ENCODE measurements at regions not wholly inside any gene's neighbourhood (a gene's known extent, or its start where the extent isn't known, plus 50 kb on each side); places are given as distances from the start of the nearest gene placed in this dataset.
"Not testable (repeated sequence)": the region's sequence is repeated elsewhere in the genome, so short reads cannot be mapped to it uniquely, and the experiment has no call there.

DNA sequence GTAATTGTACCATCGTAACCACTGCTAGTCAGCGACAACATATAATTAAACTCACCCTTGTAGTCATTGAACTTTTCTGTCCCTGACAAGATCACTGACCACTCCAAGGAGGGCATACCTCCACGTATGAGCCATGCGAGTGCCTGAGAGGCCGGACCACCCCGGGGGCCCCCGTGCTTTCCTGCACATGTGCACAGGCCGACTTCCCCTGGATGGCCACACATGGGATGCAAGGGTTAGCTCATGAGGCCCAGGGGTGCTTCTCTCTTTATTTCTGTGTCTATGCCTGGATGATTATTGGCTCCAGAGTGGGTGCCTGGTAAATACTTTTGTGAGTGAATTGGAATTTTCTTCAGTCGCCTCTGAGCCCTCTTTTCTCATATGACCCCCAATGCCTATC is 82.8 kb upstream of the ZNF536 start:
- TF ChIP-seq EZH2phosphoT487 (IDR thresholded peaks at IDR 0.05; ENCODE audit: borderline replicate concordance), result no peak
- TF ChIP-seq, protein P1, sequence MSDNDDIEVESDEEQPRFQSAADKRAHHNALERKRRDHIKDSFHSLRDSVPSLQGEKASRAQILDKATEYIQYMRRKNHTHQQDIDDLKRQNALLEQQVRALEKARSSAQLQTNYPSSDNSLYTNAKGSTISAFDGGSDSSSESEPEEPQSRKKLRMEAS (IDR thresholded peaks at IDR 0.05), result no peak
- TF ChIP-seq EZH2 (IDR thresholded peaks at IDR 0.05), result no peak
- TF ChIP-seq ZNF274 (IDR thresholded peaks at IDR 0.05; ENCODE audit: low read depth, low read length), result no peak
- no peak for TF ChIP-seq SIN3A (IDR thresholded peaks at IDR 0.05; ENCODE audit: low read depth)
- TF ChIP-seq EGR1 (IDR thresholded peaks at IDR 0.05; ENCODE audit: low read depth), result no peak
- TF ChIP-seq, protein P2, sequence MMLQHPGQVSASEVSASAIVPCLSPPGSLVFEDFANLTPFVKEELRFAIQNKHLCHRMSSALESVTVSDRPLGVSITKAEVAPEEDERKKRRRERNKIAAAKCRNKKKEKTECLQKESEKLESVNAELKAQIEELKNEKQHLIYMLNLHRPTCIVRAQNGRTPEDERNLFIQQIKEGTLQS (IDR thresholded peaks at IDR 0.05), result no peak
- TF ChIP-seq, protein P3, sequence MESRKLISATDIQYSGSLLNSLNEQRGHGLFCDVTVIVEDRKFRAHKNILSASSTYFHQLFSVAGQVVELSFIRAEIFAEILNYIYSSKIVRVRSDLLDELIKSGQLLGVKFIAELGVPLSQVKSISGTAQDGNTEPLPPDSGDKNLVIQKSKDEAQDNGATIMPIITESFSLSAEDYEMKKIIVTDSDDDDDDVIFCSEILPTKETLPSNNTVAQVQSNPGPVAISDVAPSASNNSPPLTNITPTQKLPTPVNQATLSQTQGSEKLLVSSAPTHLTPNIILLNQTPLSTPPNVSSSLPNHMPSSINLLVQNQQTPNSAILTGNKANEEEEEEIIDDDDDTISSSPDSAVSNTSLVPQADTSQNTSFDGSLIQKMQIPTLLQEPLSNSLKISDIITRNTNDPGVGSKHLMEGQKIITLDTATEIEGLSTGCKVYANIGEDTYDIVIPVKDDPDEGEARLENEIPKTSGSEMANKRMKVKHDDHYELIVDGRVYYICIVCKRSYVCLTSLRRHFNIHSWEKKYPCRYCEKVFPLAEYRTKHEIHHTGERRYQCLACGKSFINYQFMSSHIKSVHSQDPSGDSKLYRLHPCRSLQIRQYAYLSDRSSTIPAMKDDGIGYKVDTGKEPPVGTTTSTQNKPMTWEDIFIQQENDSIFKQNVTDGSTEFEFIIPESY (IDR thresholded peaks at IDR 0.05; ENCODE audit: extremely low read depth, insufficient replicate concordance, low read length), result no peak
- TF ChIP-seq, protein P4, sequence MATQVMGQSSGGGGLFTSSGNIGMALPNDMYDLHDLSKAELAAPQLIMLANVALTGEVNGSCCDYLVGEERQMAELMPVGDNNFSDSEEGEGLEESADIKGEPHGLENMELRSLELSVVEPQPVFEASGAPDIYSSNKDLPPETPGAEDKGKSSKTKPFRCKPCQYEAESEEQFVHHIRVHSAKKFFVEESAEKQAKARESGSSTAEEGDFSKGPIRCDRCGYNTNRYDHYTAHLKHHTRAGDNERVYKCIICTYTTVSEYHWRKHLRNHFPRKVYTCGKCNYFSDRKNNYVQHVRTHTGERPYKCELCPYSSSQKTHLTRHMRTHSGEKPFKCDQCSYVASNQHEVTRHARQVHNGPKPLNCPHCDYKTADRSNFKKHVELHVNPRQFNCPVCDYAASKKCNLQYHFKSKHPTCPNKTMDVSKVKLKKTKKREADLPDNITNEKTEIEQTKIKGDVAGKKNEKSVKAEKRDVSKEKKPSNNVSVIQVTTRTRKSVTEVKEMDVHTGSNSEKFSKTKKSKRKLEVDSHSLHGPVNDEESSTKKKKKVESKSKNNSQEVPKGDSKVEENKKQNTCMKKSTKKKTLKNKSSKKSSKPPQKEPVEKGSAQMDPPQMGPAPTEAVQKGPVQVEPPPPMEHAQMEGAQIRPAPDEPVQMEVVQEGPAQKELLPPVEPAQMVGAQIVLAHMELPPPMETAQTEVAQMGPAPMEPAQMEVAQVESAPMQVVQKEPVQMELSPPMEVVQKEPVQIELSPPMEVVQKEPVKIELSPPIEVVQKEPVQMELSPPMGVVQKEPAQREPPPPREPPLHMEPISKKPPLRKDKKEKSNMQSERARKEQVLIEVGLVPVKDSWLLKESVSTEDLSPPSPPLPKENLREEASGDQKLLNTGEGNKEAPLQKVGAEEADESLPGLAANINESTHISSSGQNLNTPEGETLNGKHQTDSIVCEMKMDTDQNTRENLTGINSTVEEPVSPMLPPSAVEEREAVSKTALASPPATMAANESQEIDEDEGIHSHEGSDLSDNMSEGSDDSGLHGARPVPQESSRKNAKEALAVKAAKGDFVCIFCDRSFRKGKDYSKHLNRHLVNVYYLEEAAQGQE (IDR thresholded peaks at IDR 0.05; ENCODE audit: low read depth), result no peak
- TF ChIP-seq RAD21 (IDR thresholded peaks at IDR 0.05; ENCODE audit: low read depth), result no peak
- no peak for TF ChIP-seq CEBPB (IDR thresholded peaks at IDR 0.05; ENCODE audit: low read depth)
- no peak for TF ChIP-seq CBX3 (IDR thresholded peaks at IDR 0.05; ENCODE audit: low read depth)
- no peak for TF ChIP-seq POLR2A (IDR thresholded peaks at IDR 0.05; ENCODE audit: borderline replicate concordance, extremely low read depth, insufficient read depth, insufficient read length)
- TF ChIP-seq POLR2AphosphoS5 (IDR thresholded peaks at IDR 0.05; ENCODE audit: low read depth, low read length), result no peak
- TF ChIP-seq ZFX (IDR thresholded peaks at IDR 0.05), result no peak
- Histone ChIP-seq H3K9me2 (ENCODE audit: insufficient read depth) (no peaks in the 10 kb centered on the region), H3K9me3 (ENCODE audit: control insufficient read depth in 1 of 2, insufficient read depth in 1 of 2, low read depth in 1 of 2, low read length in 2 of 2) (no peaks in the 10 kb centered on the region), H4K20me1 (ENCODE audit: insufficient read depth) (no peaks in the 10 kb centered on the region), H3K27ac (ENCODE audit: low read depth, low read length) (no peak overlapping the region), H3K4me1 (ENCODE audit: control insufficient read depth in 1 of 2, insufficient read depth in 2 of 2, low read length in 2 of 2) (no peaks in the 10 kb centered on the region), H3K79me2 (ENCODE audit: insufficient read depth, low read length) (no peaks in the 10 kb centered on the region), H3K9ac (ENCODE audit: low read length) (no peak overlapping the region), H3K4me3 (replicated peaks in 1 of 2; ENCODE audit: low read depth in 1 of 2, low read length in 2 of 2) (no peak overlapping the region), H3K27me3 (ENCODE audit: insufficient read depth, low read length) (peaks cover 10% of the 10 kb centered on the region), H3K4me2 (ENCODE audit: low read length) (no peak overlapping the region), H2AFZ (ENCODE audit: low read depth, low read length, poor library complexity, severe bottlenecking) (no peak overlapping the region), H3K36me3 (ENCODE audit: control insufficient read depth in 1 of 2, insufficient read depth in 2 of 2, low read length in 2 of 2) (no peaks in the 10 kb centered on the region)
- BruUV-seq (replicated peaks), result no TSS peak
- ATAC-seq (no peak), DNase-seq (ENCODE audit: low read depth, low spot score) (no peak)
- CTCF ChIA-PET, result no interaction called here
- intact Hi-C loops (cut with micrococcal nuclease), result no loop called here
- RAD21 ChIA-PET (ENCODE audit: low non-redundant PET in 1 of 2, low total read pairs in 2 of 2, uncharacterized antibody in 2 of 2, unreplicated experiment in 2 of 2), result no interaction called here
- POLR2A ChIA-PET, result no interaction called here

DNA sequence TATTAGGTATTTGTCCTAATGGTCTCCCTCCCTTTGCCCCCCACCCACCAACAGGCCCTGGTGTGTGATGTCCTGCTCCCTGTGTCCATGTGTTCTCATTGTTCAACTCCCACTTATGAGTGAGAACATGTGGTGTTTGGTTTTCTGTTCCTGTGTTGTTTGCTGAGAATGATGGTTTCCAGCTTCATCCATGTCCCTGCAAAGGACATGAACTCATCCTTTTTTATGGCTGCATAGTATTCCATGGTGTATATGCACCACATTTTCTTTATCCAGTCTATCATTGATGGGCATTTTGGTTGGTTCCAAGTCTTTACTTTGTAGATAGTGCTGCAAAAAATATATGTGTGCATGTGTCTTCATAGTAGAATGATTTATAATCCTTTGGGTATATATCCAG is 81.4 kb upstream of the ZNF536 start:
- intact Hi-C loops (cut with micrococcal nuclease); CTCF ChIA-PET; BruUV-seq (replicated peaks): not testable (repeated sequence)

More for the DNA sequence above, 81.4 kb upstream of the ZNF536 start:
- H3K9me2 ChIP-seq (ENCODE audit: insufficient read depth); H3K9me3 ChIP-seq (ENCODE audit: control insufficient read depth in 1 of 2, insufficient read depth in 1 of 2, low read depth in 1 of 2, low read length in 2 of 2); H3K9ac ChIP-seq (ENCODE audit: low read length); H2AFZ ChIP-seq (ENCODE audit: low read depth, low read length, poor library complexity, severe bottlenecking); H3K4me1 ChIP-seq (ENCODE audit: control insufficient read depth in 1 of 2, insufficient read depth in 2 of 2, low read length in 2 of 2); H3K36me3 ChIP-seq (ENCODE audit: control insufficient read depth in 1 of 2, insufficient read depth in 2 of 2, low read length in 2 of 2); DNase-seq (ENCODE audit: low read depth, low spot score); ATAC-seq; H3K4me3 ChIP-seq (replicated peaks in 1 of 2; ENCODE audit: low read depth in 1 of 2, low read length in 2 of 2); H4K20me1 ChIP-seq (ENCODE audit: insufficient read depth); H3K79me2 ChIP-seq (ENCODE audit: insufficient read depth, low read length); POLR2A ChIA-PET; H3K27ac ChIP-seq (ENCODE audit: low read depth, low read length); H3K27me3 ChIP-seq (ENCODE audit: insufficient read depth, low read length); RAD21 ChIA-PET (ENCODE audit: low non-redundant PET in 1 of 2, low total read pairs in 2 of 2, uncharacterized antibody in 2 of 2, unreplicated experiment in 2 of 2); H3K4me2 ChIP-seq (ENCODE audit: low read length): not testable (repeated sequence)
